CD8-positive, alpha-beta memory T cell (primary cell): ENCODE measurements at regions not wholly inside any gene's neighbourhood (a gene's known extent, or its start where the extent isn't known, plus 50 kb on each side); places are given as distances from the start of the nearest gene placed in this dataset.

ENCODE experiments used
- CTCF ChIA-PET: fragments of 350-600 bp; sonication (Branson Sonifier 250); formaldehyde crosslinking; loops from one replicate; lab custom pipeline; 2021; ENCODE audit warnings: antibody characterized with exemption; lab: Charles Lee
- POLR2A ChIA-PET: fragments of 350-600 bp; sonication (Branson Sonifier 250); formaldehyde crosslinking; loops from one replicate; lab custom pipeline; 2021; ENCODE audit warnings: antibody characterized with exemption; lab: Charles Lee
- DNase-seq, 5 donors: peaks; one replicate each; pipeline versions ENCODE4 v3.0.0 to v3.0.0-alpha.2; 2020 to 2022; ENCODE audit warnings: mixed read lengths in 1 of 5
- H3K27ac ChIP-seq: one replicate; pipeline ENCODE4 v1.7.0; 2013; ENCODE audit warnings: low read depth, mild to moderate bottlenecking, low read length, moderate library complexity
- H3K27me3 ChIP-seq: 2 replicates; pipeline ENCODE4 v1.7.0; 2013; ENCODE audit warnings: low read length, mild to moderate bottlenecking; ENCODE audit not compliant: insufficient read depth, poor library complexity, severe bottlenecking
- H3K36me3 ChIP-seq: 2 replicates; pipeline ENCODE4 v1.7.0; 2013; ENCODE audit warnings: mild to moderate bottlenecking, low read length, moderate library complexity; ENCODE audit not compliant: insufficient read depth
- H3K4me1 ChIP-seq: 2 replicates; pipeline ENCODE4 v1.7.0; 2013; ENCODE audit warnings: mild to moderate bottlenecking, low read length, moderate library complexity; ENCODE audit not compliant: insufficient read depth
- H3K4me3 ChIP-seq: 2 replicates; pipeline ENCODE4 v1.7.0; 2013; ENCODE audit warnings: mild to moderate bottlenecking, low read length
- H3K9me3 ChIP-seq: 2 replicates; pipeline ENCODE4 v1.7.0; 2013; ENCODE audit warnings: mild to moderate bottlenecking, low read length
- H3K27ac Mint-ChIP-seq, 8 donors: one replicate each; pipeline ENCODE4 v1.8.0; 2020 to 2021; ENCODE audit warnings: mixed read lengths in 8 of 8, mild to moderate bottlenecking in 6 of 8, inconsistent platforms in 3 of 8, moderate library complexity in 3 of 8
- H3K27me3 Mint-ChIP-seq, 2 donors: one replicate each; pipeline ENCODE4 v1.8.0; 2020 to 2021; ENCODE audit warnings: mixed read lengths in 2 of 2, mild to moderate bottlenecking in 1 of 2, moderate library complexity in 1 of 2
- H3K36me3 Mint-ChIP-seq, 3 donors: one replicate each; pipeline ENCODE4 v1.8.0; 2020 to 2021; ENCODE audit warnings: mixed read lengths in 3 of 3, inconsistent platforms in 1 of 3, mild to moderate bottlenecking in 1 of 3
- H3K4me1 Mint-ChIP-seq, 3 donors: one replicate each; pipeline ENCODE4 v1.8.0; 2020 to 2021; ENCODE audit warnings: mixed read lengths in 3 of 3, inconsistent platforms in 1 of 3, mild to moderate bottlenecking in 1 of 3
- H3K4me3 Mint-ChIP-seq, 7 donors: one replicate each; pipeline ENCODE4 v1.8.0; 2020 to 2021; ENCODE audit warnings: mixed read lengths in 7 of 7, mild to moderate bottlenecking in 6 of 7, moderate library complexity in 4 of 7, inconsistent platforms in 2 of 7
- H3K9me3 Mint-ChIP-seq, 5 donors: one replicate each; pipeline ENCODE4 v1.8.0; 2020 to 2022; ENCODE audit warnings: mixed read lengths in 5 of 5, mild to moderate bottlenecking in 3 of 5, moderate library complexity in 2 of 5, inconsistent platforms in 1 of 5

DNA sequence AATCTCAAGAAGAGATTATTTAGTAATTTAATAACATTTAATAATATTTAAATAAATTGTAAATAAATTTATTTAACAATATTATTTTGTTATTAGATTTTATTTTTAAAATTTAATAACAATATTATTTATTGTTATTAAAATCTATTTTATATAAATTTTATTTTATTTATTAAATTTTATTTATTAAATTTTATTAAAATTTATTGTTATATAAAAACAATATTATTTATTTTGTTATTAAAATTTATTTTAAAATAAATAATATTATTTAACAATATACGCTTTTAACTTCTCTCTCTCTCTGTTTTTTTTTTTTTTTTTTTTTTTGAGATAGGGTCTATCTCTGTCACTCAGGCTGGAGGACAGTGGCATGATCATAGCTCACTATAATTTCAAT lies 347.1 kb upstream of the LRRC7 start:
- H3K4me1 Mint-ChIP-seq = no peaks in the 10 kb centered on the region
- POLR2A ChIA-PET = no interaction called here
- H3K27ac Mint-ChIP-seq = no peak overlapping the region
- H3K27me3 Mint-ChIP-seq = no peaks in the 10 kb centered on the region
- no peak overlapping the region for H3K4me3 ChIP-seq
- H3K27ac ChIP-seq = no peak overlapping the region
- H3K36me3 ChIP-seq = no peaks in the 10 kb centered on the region
- peaks cover 4 to 19% (median 6%) of the 10 kb centered on the region in 5 donors for H3K9me3 Mint-ChIP-seq
- H3K4me1 ChIP-seq = no peaks in the 10 kb centered on the region
- H3K9me3 ChIP-seq = no peaks in the 10 kb centered on the region
- no peaks in the 10 kb centered on the region for H3K36me3 Mint-ChIP-seq
- no peak overlapping the region for H3K4me3 Mint-ChIP-seq
- CTCF ChIA-PET = no interaction called here
- no peak for DNase-seq
- no peaks in the 10 kb centered on the region for H3K27me3 ChIP-seq

DNA sequence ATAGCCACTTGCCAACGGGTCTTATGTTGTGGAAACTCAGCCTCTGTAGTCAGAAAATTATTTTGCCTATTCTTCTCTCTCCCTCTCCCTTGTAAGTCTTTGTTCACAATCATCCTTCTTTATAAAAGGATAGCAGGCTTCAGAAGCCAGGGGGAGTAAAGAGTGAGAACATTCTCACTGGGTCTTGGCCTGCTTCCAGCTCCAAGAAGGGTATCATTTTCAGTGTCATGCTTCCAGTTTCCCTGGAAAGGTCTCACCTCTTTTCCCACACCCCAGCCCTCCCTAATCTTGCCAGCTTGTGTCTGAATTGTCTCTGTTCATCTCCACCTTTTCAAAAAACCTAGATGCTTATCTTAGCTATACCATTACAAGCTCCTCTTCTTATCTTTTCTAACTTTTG lies 346.2 kb upstream of the LRRC7 start:
- Mint-ChIP-seq H3K27me3 (no peaks in the 10 kb centered on the region), H3K27ac (no peak overlapping the region), H3K9me3 (peaks cover 0 to 17% (median 6%) of the 10 kb centered on the region in 5 donors), H3K4me1 (no peaks in the 10 kb centered on the region), H3K4me3 (no peak overlapping the region), H3K36me3 (no peaks in the 10 kb centered on the region)
- no peak for DNase-seq
- no peaks in the 10 kb centered on the region for H3K36me3 ChIP-seq
- no peak overlapping the region for H3K27ac ChIP-seq
- CTCF ChIA-PET = no interaction called here
- H3K9me3 ChIP-seq = no peaks in the 10 kb centered on the region
- POLR2A ChIA-PET = no interaction called here
- H3K4me3 ChIP-seq = no peak overlapping the region
- no peaks in the 10 kb centered on the region for H3K4me1 ChIP-seq
- H3K27me3 ChIP-seq = no peaks in the 10 kb centered on the region

DNA sequence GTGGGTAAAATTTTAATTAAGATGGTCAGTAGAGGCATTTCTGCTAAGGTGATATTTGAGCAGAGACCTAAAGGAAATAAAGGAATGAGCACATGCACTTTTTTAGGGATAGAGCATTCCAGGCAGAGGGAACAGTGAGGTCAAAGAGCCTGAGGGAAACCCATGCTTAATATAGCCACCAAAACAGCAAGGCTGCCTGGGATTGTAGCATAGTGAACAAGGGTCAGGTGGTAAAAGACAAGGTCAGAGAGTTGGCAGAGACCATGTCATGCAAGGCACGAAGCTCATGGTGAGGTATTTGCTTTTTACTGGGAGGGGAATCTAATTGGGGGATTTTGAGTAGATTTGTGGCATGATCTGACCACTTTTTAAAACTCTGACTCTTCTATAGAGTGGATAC lies 344.6 kb upstream of the LRRC7 start:
- H3K27ac Mint-ChIP-seq = no peak overlapping the region
- no peaks in the 10 kb centered on the region for H3K4me1 Mint-ChIP-seq
- ChIA-PET CTCF (no interaction called here), POLR2A (no interaction called here)
- Histone ChIP-seq H3K9me3 (no peaks in the 10 kb centered on the region), H3K36me3 (no peaks in the 10 kb centered on the region), H3K27me3 (no peaks in the 10 kb centered on the region), H3K4me1 (no peaks in the 10 kb centered on the region), H3K4me3 (no peak overlapping the region), H3K27ac (no peak overlapping the region)
- no peaks in the 10 kb centered on the region for H3K27me3 Mint-ChIP-seq
- DNase-seq = no peak
- no peak overlapping the region for H3K4me3 Mint-ChIP-seq
- H3K9me3 Mint-ChIP-seq = peaks cover 0 to 9% (median 5%) of the 10 kb centered on the region in 5 donors
- no peaks in the 10 kb centered on the region for H3K36me3 Mint-ChIP-seq

DNA sequence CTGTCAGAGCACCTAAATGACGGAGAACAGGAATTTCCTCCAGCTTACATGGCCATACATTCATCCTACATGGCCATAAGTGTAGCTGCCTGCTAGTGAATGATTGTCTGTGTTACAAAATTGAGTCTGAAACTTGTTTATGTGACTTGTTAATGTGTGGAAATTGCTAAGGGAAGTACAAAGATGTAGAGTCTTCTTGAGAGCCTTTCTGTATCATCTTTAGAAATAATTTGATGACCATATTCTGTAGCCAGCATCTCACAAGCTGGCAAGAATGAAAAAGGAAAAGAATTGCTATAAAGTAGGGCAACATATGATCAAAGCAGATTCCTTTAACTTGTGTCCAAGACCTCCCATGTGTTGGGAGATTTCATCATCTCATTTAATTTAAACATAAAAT lies 339.2 kb upstream of the LRRC7 start:
- Mint-ChIP-seq H3K27me3 (no peaks in the 10 kb centered on the region), H3K4me3 (no peak overlapping the region), H3K4me1 (no peaks in the 10 kb centered on the region), H3K36me3 (no peaks in the 10 kb centered on the region), H3K9me3 (peaks cover 0 to 7% (median 4%) of the 10 kb centered on the region in 5 donors), H3K27ac (no peak overlapping the region)
- ChIA-PET POLR2A (no interaction called here), CTCF (no interaction called here)
- H3K36me3 ChIP-seq = no peaks in the 10 kb centered on the region
- DNase-seq = no peak
- no peaks in the 10 kb centered on the region for H3K9me3 ChIP-seq
- H3K27ac ChIP-seq = no peak overlapping the region
- H3K27me3 ChIP-seq = no peaks in the 10 kb centered on the region
- H3K4me3 ChIP-seq = no peak overlapping the region
- no peaks in the 10 kb centered on the region for H3K4me1 ChIP-seq

DNA sequence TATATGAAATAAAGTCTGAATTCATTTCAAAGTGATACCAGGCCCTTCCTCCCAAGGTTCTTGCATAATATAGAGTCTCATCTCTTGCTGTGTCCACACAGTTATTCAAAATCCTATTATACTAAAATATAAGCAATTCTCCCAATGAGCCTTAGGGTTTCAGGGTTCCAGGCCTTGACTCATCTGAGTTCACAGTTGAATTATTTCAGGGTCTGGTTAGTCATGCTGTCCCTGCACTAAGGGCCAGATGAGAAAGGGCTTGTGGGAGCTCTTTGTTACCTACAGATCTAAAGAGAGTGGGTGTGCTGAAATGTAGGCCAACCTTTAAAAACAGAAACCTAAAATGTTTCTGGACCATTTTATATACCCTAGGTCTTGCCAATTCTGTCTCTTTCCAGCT lies 337.5 kb upstream of the LRRC7 start:
- Histone ChIP-seq H3K4me3 (no peak overlapping the region), H3K9me3 (no peaks in the 10 kb centered on the region), H3K27ac (no peak overlapping the region), H3K27me3 (no peaks in the 10 kb centered on the region), H3K36me3 (no peaks in the 10 kb centered on the region), H3K4me1 (no peaks in the 10 kb centered on the region)
- no peak overlapping the region for H3K27ac Mint-ChIP-seq
- no peaks in the 10 kb centered on the region for H3K4me1 Mint-ChIP-seq
- no peaks in the 10 kb centered on the region for H3K27me3 Mint-ChIP-seq
- no peak overlapping the region for H3K4me3 Mint-ChIP-seq
- H3K36me3 Mint-ChIP-seq = no peaks in the 10 kb centered on the region
- no peak for DNase-seq
- ChIA-PET POLR2A (no interaction called here), CTCF (no interaction called here)
- peaks cover 0 to 14% (median 4%) of the 10 kb centered on the region in 5 donors for H3K9me3 Mint-ChIP-seq

DNA sequence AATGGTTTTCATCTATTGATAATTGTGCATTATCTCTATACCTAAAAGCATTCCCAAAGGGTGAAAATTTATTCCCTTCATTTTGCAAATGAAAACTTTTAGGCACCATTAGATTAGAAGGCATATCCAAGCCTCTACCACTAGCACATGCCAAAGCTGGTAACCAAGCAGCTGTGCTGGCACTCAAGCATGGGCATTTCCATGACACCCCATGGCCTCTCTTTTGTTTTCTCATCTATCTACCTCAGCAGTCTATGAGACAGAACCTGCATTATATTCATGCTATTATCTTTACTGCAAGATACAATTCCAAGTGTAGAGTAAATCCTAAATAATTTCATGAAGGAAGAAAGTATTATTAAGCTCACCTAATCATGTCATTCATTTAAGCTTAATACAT lies 334.3 kb upstream of the LRRC7 start:
- CTCF ChIA-PET = no interaction called here
- H3K36me3 Mint-ChIP-seq = no peaks in the 10 kb centered on the region
- H3K27me3 Mint-ChIP-seq = no peaks in the 10 kb centered on the region
- no peaks in the 10 kb centered on the region for H3K9me3 ChIP-seq
- no peak overlapping the region for H3K4me3 ChIP-seq
- no peak overlapping the region for H3K27ac Mint-ChIP-seq
- H3K36me3 ChIP-seq = no peaks in the 10 kb centered on the region
- DNase-seq = no peak
- H3K4me1 ChIP-seq = no peaks in the 10 kb centered on the region
- H3K4me1 Mint-ChIP-seq = no peaks in the 10 kb centered on the region
- no peaks in the 10 kb centered on the region for H3K27me3 ChIP-seq
- no peak overlapping the region for H3K4me3 Mint-ChIP-seq
- peaks cover 0 to 26% (median 6%) of the 10 kb centered on the region in 5 donors for H3K9me3 Mint-ChIP-seq
- POLR2A ChIA-PET = no interaction called here
- H3K27ac ChIP-seq = no peak overlapping the region

DNA sequence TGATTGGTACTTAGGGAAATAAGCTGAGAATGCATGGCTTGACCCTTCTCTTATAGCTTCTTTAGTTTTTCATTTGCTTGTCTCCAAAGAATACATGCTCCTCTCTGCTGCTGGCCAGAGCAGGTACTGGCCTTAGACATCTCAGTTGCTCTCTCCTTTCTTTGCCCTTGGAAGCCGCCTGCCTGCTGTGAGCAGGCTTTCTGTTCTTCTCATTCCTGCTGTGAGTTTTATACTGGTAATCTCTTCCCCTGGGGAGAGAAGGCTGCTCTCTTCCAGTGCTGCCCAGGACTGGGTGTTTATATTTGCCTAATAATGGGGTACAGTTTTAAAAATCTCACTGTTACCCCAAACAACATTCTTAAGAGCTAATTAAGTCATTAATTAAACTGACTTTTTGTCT lies 323.5 kb upstream of the LRRC7 start:
- Histone ChIP-seq H3K27ac (no peak overlapping the region), H3K4me1 (no peaks in the 10 kb centered on the region), H3K36me3 (no peaks in the 10 kb centered on the region), H3K27me3 (no peaks in the 10 kb centered on the region), H3K9me3 (no peaks in the 10 kb centered on the region), H3K4me3 (no peak overlapping the region)
- Mint-ChIP-seq H3K36me3 (no peaks in the 10 kb centered on the region), H3K27me3 (no peaks in the 10 kb centered on the region), H3K4me1 (no peaks in the 10 kb centered on the region), H3K9me3 (peaks cover 3 to 18% (median 5%) of the 10 kb centered on the region in 5 donors), H3K27ac (no peak overlapping the region), H3K4me3 (no peak overlapping the region)
- ChIA-PET POLR2A (no interaction called here), CTCF (no interaction called here)
- DNase-seq = no peak

DNA sequence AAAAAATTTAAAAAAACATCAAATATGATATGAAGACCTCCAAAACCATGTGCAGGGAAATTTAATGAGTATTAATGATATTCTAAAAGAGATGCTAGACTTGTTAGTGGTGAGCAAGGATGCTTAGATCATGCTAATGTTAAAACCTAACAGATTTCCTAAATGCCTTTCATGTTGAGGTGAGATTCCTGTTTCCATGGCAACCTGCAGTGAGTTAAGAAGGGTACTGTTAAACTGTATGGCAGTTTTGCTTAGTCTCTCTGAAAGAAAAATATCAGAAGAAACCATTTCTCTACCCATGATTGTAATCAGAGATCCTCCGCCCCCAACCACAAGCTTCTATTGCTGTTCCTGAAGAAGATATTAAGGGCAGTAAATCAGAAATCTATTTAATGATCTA lies 321.6 kb upstream of the LRRC7 start:
- Histone ChIP-seq H3K9me3 (no peaks in the 10 kb centered on the region), H3K4me3 (no peak overlapping the region), H3K36me3 (no peaks in the 10 kb centered on the region), H3K27ac (no peak overlapping the region), H3K27me3 (no peaks in the 10 kb centered on the region), H3K4me1 (no peaks in the 10 kb centered on the region)
- POLR2A ChIA-PET = no interaction called here
- Mint-ChIP-seq H3K36me3 (no peaks in the 10 kb centered on the region), H3K4me3 (no peak overlapping the region), H3K27me3 (no peaks in the 10 kb centered on the region), H3K27ac (no peak overlapping the region), H3K9me3 (peaks cover 2 to 10% (median 4%) of the 10 kb centered on the region in 5 donors), H3K4me1 (no peaks in the 10 kb centered on the region)
- CTCF ChIA-PET = no interaction called here
- DNase-seq = no peak

DNA sequence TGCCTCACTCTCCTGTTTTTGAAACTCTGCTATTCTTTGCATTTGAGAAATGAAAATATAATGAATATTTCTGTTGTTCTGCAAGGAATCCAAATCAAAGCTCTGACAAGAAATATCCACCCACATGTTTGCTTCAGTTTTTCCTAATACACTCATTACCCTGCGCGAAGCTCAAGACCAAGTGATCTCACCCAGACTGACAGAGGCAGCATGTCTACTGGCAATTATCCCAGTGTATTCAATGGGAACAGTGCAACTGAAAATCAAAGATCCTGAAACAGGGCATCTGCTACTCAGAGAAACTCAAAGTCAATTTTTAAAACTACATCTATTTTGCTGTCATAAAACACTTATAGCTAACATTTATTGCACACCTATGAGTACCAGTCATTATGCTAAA lies 321.0 kb upstream of the LRRC7 start:
- Histone ChIP-seq H3K27ac (no peak overlapping the region), H3K9me3 (no peaks in the 10 kb centered on the region), H3K36me3 (no peaks in the 10 kb centered on the region), H3K27me3 (no peaks in the 10 kb centered on the region), H3K4me1 (no peaks in the 10 kb centered on the region), H3K4me3 (no peak overlapping the region)
- no peaks in the 10 kb centered on the region for H3K4me1 Mint-ChIP-seq
- H3K36me3 Mint-ChIP-seq = no peaks in the 10 kb centered on the region
- H3K27me3 Mint-ChIP-seq = no peaks in the 10 kb centered on the region
- ChIA-PET CTCF (no interaction called here), POLR2A (no interaction called here)
- H3K27ac Mint-ChIP-seq = no peak overlapping the region
- no peak overlapping the region for H3K4me3 Mint-ChIP-seq
- peaks cover 2 to 10% (median 4%) of the 10 kb centered on the region in 5 donors for H3K9me3 Mint-ChIP-seq
- no peak for DNase-seq
